Activated CD4-positive, alpha-beta memory T cell treated with anti-CD3 and anti-CD28 coated beads for 36 hours (primary cell): ENCODE measurements at regions not wholly inside any gene's neighbourhood (a gene's known extent, or its start where the extent isn't known, plus 50 kb on each side); places are given as distances from the start of the nearest gene placed in this dataset.

ENCODE experiments used
- CTCF ChIA-PET: fragments of 350-600 bp; sonication (Branson Sonifier 250); formaldehyde crosslinking; loops from one replicate; lab custom pipeline; 2021; ENCODE audit warnings: antibody characterized with exemption, inconsistent platforms; lab: Charles Lee
- POLR2A ChIA-PET: fragments of 350-600 bp; sonication (Branson Sonifier 250); formaldehyde crosslinking; loops from one replicate; lab custom pipeline; 2021; ENCODE audit warnings: antibody characterized with exemption; lab: Charles Lee
- DNase-seq: peaks from one replicate; pipeline ENCODE4 v3.0.0-alpha.2; 2020
- H3K27ac Mint-ChIP-seq: one replicate; pipeline ENCODE4 v1.8.0; 2021; ENCODE audit warnings: mixed read lengths
- H3K27me3 Mint-ChIP-seq: one replicate; pipeline ENCODE4 v1.8.0; 2021; ENCODE audit warnings: mixed read lengths
- H3K36me3 Mint-ChIP-seq: one replicate; pipeline ENCODE4 v1.8.0; 2021; ENCODE audit warnings: mixed read lengths
- H3K4me1 Mint-ChIP-seq: one replicate; pipeline ENCODE4 v1.8.0; 2021; ENCODE audit warnings: low read depth, mixed read lengths
- H3K4me3 Mint-ChIP-seq: one replicate; pipeline ENCODE4 v1.8.0; 2021; ENCODE audit warnings: mild to moderate bottlenecking, mixed read lengths
- H3K9me3 Mint-ChIP-seq: one replicate; pipeline ENCODE4 v1.8.0; 2021; ENCODE audit warnings: mixed read lengths
- intact Hi-C: fragments of 100-400 bp; cut with micrococcal nuclease; formaldehyde crosslinking; loops from one replicate; pipeline ENCODE4 v1.15.1; 2023

DNA sequence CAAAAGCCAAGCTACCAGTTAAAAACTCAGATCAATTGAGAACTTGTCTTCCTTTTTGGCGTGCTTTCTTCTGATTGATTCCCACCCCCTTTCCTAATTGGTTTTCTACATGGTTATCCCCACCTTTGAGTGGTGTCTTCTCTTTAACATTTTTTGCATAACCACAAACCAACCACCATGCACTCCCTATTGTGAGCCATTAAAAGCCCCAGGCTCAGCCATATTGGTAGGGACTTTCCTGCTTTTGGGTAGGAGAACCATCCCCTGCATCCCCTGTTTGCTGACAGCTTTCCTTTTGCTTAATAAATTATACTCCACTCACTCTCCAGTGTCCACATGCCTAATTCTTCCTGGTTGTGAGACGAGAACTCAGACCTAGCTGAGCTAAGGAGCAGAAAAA, 1651.4 kb upstream of the IGFBP7 start:
- peaks cover 4% of the 10 kb centered on the region for H3K9me3 Mint-ChIP-seq
- ChIA-PET POLR2A (no interaction called here), CTCF (no interaction called here)
- no peaks in the 10 kb centered on the region for H3K36me3 Mint-ChIP-seq
- no peak for DNase-seq
- intact Hi-C loops: no loop called here
- no peaks in the 10 kb centered on the region for H3K27me3 Mint-ChIP-seq
- no peak overlapping the region for H3K27ac Mint-ChIP-seq
- no peak overlapping the region for H3K4me3 Mint-ChIP-seq
- H3K4me1 Mint-ChIP-seq: no peaks in the 10 kb centered on the region

DNA sequence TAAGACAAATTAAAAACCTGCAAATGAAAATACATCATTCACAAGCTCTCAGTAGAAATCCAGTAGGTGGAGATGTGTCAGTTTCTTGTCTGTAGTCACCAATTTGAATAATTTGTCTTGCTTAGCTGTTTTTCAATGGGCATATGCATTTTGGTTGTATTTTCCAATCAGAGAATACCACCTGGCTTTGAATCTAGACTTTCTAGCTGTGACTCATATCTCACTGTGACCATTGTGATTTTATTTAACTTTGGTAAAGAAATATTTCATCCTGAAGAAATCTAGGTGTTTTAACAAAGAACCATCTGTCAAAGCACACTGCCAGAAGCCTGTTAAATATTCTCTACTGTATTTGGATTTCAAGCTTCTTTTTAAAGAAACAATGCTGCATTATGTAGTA, 1650.6 kb upstream of the IGFBP7 start:
- ChIA-PET POLR2A (no interaction called here), CTCF (no interaction called here)
- no peak for DNase-seq
- no peak overlapping the region for H3K4me3 Mint-ChIP-seq
- H3K27ac Mint-ChIP-seq: no peak overlapping the region
- peaks cover 4% of the 10 kb centered on the region for H3K9me3 Mint-ChIP-seq
- no peaks in the 10 kb centered on the region for H3K4me1 Mint-ChIP-seq
- H3K36me3 Mint-ChIP-seq: no peaks in the 10 kb centered on the region
- H3K27me3 Mint-ChIP-seq: no peaks in the 10 kb centered on the region
- intact Hi-C loops: no loop called here

DNA sequence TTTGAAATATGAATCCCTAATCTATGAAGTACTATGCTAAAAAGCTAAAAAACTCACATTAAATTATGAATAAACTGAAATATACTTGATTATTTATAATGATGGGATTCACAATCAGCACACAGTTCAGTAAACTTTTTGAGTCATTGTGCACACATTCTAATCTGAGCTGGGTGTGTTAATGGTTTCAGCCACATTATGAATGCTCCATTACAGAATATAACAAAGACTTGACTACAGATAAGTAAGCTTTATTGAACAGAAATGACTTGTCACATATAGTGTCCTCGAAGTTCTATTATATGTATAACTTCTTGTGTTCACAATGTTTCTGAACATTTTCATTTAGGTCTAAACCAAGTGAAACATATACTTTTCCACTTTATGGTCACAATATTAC, 1649.9 kb upstream of the IGFBP7 start:
- Mint-ChIP-seq H3K27ac (no peak overlapping the region), H3K27me3 (no peaks in the 10 kb centered on the region), H3K9me3 (peaks cover 4% of the 10 kb centered on the region), H3K4me1 (no peaks in the 10 kb centered on the region), H3K4me3 (no peak overlapping the region), H3K36me3 (no peaks in the 10 kb centered on the region)
- intact Hi-C loops: no loop called here
- ChIA-PET POLR2A (no interaction called here), CTCF (no interaction called here)
- DNase-seq: no peak

DNA sequence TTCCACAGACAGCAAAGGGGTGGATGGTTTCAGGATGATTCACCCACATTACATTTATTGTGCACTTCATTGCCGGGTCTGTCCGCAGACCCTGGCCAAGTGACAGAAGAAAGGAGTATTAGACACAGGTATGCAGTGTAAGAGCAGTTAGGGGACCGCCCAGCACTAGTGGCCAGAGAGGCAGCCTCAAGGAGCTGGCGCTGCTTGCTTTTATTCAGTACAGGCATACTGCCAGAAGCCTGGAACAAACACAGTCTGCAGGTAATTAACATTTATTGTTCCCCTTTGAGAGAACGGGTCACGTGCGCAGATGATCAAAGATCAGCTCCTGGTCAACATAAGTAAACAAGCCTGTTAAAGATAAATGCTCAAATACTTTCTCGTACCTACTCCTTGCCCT, 1639.0 kb upstream of the IGFBP7 start:
- intact Hi-C loops: no loop called here
- no peak overlapping the region for H3K27ac Mint-ChIP-seq
- no peaks in the 10 kb centered on the region for H3K4me1 Mint-ChIP-seq
- H3K36me3 Mint-ChIP-seq: no peaks in the 10 kb centered on the region
- CTCF ChIA-PET: no interaction called here
- DNase-seq: no peak
- H3K4me3 Mint-ChIP-seq: no peak overlapping the region
- peaks cover 15% of the 10 kb centered on the region for H3K9me3 Mint-ChIP-seq
- H3K27me3 Mint-ChIP-seq: no peaks in the 10 kb centered on the region
- POLR2A ChIA-PET: no interaction called here

DNA sequence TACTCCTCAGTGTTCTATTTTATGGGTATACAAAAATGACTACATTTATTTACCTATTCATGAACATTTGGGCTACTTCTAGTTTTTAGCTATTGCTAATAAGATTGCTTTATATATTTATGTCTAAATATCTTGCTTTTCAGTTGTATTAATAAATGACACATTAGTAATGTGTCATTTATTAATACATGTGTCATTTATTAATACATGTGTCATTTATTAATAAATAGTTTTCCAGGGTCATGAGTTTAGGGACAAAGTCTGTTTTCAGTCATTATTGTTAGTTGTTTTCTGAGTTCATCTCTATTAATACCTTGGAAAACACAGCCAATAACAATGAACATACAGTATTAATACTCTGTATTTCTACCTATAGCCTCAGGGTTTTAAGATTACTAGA, 1630.7 kb upstream of the IGFBP7 start:
- Mint-ChIP-seq H3K4me1 (no peaks in the 10 kb centered on the region), H3K27ac (no peak overlapping the region), H3K4me3 (no peak overlapping the region), H3K36me3 (no peaks in the 10 kb centered on the region), H3K27me3 (no peaks in the 10 kb centered on the region), H3K9me3 (peaks cover 14% of the 10 kb centered on the region)
- intact Hi-C loops: no loop called here
- CTCF ChIA-PET: no interaction called here
- POLR2A ChIA-PET: no interaction called here
- DNase-seq: no peak

DNA sequence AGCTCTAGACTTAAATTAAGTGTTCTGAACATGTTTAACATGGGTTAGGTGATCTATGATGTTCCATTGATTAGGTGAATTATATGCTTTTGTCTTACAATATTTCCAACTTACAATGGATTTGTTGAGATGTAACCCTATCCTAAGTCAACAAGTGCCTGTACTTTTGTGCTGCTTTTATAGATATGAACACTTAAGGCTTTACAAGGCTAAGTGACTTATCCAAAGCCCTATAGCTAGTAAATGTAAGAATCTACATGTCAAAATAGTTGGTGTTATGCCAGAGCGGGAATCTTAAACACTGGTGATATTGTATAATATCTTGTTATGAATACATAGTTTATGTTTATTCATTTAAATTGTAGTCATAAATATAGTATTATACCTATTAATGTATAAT, 1629.1 kb upstream of the IGFBP7 start:
- POLR2A ChIA-PET: no interaction called here
- no peaks in the 10 kb centered on the region for H3K36me3 Mint-ChIP-seq
- no peaks in the 10 kb centered on the region for H3K4me1 Mint-ChIP-seq
- intact Hi-C loops: no loop called here
- no peak overlapping the region for H3K4me3 Mint-ChIP-seq
- H3K27me3 Mint-ChIP-seq: no peaks in the 10 kb centered on the region
- no peak for DNase-seq
- H3K27ac Mint-ChIP-seq: no peak overlapping the region
- CTCF ChIA-PET: no interaction called here
- H3K9me3 Mint-ChIP-seq: peaks cover 14% of the 10 kb centered on the region

DNA sequence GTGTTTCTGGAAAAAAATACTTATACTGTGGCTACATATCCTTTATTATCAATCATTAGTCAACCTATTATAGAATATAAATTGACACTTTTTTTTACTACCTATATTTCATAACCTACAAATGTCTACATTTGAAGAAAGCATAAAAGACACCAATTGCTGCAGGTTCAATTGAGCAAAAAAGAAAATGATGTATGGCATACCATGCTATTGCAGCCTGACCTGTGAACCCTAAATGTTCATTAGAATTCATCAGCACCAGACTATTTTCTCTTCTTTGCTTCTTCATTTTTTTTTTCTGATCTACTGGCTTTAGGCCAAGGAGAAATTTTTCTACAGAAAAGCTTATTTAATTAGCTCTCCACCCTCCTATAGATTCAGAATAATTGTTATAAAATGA, 1628.2 kb upstream of the IGFBP7 start:
- Mint-ChIP-seq H3K4me3 (no peak overlapping the region), H3K27ac (no peak overlapping the region), H3K36me3 (no peaks in the 10 kb centered on the region), H3K9me3 (peaks cover 14% of the 10 kb centered on the region), H3K27me3 (no peaks in the 10 kb centered on the region), H3K4me1 (no peaks in the 10 kb centered on the region)
- intact Hi-C loops: no loop called here
- POLR2A ChIA-PET: no interaction called here
- CTCF ChIA-PET: no interaction called here
- DNase-seq: no peak

DNA sequence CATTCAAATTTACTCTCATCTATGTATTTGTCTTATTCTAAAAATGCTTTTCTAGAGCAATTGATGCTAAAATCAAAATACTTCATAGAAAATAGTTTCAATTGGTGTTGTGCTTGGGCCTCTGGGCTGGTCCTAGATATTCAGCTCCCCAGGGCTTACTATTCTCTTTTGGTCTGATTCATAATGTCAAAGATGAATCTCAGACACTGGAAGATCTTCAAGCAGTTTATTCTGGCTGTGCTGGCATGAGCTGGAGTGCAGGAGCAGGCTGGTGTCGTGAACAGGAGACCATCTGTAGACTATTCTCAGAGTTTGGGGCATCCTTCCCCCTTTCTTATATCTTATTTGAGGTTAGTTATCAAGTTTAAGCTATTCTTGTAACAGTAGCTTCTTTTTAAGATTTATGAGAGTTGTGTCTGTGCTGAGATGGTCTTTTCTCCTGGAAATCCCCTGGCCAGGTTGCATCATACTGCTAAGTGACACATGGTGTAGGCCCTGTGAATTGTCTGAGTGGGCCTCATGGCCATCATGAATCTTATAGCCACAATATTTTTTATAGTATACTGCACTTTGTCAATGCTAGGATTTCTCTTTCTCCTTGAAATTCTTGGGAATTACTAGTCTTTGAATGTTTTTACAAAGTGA, 1624.0 kb upstream of the IGFBP7 start:
- no peak for DNase-seq
- no peaks in the 10 kb centered on the region for H3K27me3 Mint-ChIP-seq
- H3K4me3 Mint-ChIP-seq: no peak overlapping the region
- H3K9me3 Mint-ChIP-seq: peaks cover 9% of the 10 kb centered on the region
- intact Hi-C loops: no loop called here
- H3K36me3 Mint-ChIP-seq: no peaks in the 10 kb centered on the region
- H3K27ac Mint-ChIP-seq: no peak overlapping the region
- CTCF ChIA-PET: no interaction called here
- H3K4me1 Mint-ChIP-seq: no peaks in the 10 kb centered on the region
- POLR2A ChIA-PET: no interaction called here

DNA sequence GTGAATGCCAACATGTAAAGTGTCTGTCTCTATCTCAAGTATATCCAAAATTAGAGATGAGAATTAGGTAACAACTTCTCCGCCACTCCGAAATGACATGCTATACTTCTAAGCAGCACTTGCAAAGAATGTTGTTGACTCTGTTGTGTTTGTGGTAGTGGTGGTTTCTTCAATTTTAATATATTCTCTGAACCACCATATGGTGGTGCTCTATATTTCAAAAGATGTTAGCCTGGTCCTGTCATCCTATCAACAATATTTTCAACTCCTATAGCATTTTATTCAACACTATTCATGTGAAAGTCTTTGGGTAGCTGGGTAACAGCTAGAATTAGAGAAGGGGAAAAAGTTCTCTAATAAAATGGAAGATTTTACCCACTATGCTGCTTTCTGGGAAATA, 1622.8 kb upstream of the IGFBP7 start:
- DNase-seq: no peak
- Mint-ChIP-seq H3K9me3 (peaks cover 7% of the 10 kb centered on the region), H3K27me3 (no peaks in the 10 kb centered on the region), H3K4me1 (no peaks in the 10 kb centered on the region), H3K36me3 (no peaks in the 10 kb centered on the region), H3K27ac (no peak overlapping the region), H3K4me3 (no peak overlapping the region)
- intact Hi-C loops: no loop called here
- ChIA-PET CTCF (no interaction called here), POLR2A (no interaction called here)

DNA sequence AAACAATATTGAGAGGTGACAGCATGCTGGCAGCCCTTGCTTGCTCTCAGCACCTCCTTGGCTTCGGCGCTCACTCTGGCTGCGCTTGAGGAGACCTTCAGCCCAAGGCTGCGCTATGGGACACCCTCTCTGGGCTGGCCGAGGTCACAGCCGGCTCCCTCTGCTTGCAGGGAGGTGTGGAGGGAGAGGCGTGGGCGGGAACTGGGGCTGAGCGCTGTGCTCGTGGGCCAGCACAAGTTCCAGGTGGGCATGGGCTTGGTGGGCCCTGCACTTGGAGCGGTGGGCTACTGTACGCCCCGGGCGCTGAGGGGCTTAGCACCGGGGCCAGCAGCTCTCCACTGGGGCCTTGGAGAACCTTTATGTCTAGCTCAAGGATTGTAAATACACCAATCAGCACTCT, 1613.8 kb upstream of the IGFBP7 start:
- Mint-ChIP-seq H3K4me1 (no peaks in the 10 kb centered on the region), H3K27me3 (no peaks in the 10 kb centered on the region), H3K9me3 (peaks cover 5% of the 10 kb centered on the region), H3K27ac (no peak overlapping the region), H3K36me3 (no peaks in the 10 kb centered on the region), H3K4me3 (no peak overlapping the region)
- ChIA-PET CTCF (no interaction called here), POLR2A (no interaction called here)
- DNase-seq: no peak
- intact Hi-C loops: no loop called here

DNA sequence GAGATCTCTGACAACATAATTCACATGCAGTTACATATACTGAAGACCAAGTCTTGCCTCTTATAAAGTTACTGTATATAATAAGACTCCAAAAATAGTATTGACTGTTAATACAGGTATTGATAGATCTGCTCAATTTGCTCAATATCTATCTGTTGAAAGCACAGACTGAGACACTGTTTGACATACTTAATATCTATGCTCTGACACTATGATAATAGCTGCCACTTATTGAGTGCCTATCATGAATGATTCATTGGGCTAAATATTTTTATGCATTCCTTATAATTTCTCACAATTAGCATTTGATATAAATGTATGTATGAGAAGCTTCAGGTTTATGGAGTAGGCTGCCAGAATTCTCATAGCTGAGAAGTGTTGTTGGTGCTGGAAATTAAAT, 1600.9 kb upstream of the IGFBP7 start:
- no peak for DNase-seq
- H3K36me3 Mint-ChIP-seq: no peaks in the 10 kb centered on the region
- H3K4me3 Mint-ChIP-seq: no peak overlapping the region
- no peaks in the 10 kb centered on the region for H3K27me3 Mint-ChIP-seq
- ChIA-PET POLR2A (no interaction called here), CTCF (no interaction called here)
- intact Hi-C loops: no loop called here
- H3K4me1 Mint-ChIP-seq: no peaks in the 10 kb centered on the region
- peaks cover 18% of the 10 kb centered on the region for H3K9me3 Mint-ChIP-seq
- H3K27ac Mint-ChIP-seq: no peak overlapping the region

DNA sequence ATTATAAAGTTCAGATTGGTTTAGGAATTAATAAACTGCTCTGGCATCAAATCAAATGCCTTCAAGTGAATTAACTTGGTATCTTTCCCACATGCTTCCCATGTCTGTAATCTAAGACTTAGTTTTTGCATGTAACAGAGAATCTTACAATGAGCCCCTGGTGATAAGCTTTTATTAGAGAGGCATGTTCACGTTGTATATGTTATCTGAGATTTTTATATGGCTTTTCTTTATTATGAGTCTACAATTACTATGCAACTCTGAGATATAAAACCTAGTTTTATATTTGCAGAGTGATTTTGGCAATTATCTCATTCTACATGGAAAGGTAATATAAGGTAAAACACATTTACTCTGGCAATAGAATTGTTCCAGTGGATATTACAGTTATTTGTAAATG, 1578.4 kb upstream of the IGFBP7 start:
- DNase-seq: no peak
- intact Hi-C loops: no loop called here
- Mint-ChIP-seq H3K27ac (no peak overlapping the region), H3K36me3 (no peaks in the 10 kb centered on the region), H3K4me3 (no peak overlapping the region), H3K9me3 (peaks cover 8% of the 10 kb centered on the region), H3K27me3 (no peaks in the 10 kb centered on the region), H3K4me1 (no peaks in the 10 kb centered on the region)
- CTCF ChIA-PET: no interaction called here
- POLR2A ChIA-PET: no interaction called here

DNA sequence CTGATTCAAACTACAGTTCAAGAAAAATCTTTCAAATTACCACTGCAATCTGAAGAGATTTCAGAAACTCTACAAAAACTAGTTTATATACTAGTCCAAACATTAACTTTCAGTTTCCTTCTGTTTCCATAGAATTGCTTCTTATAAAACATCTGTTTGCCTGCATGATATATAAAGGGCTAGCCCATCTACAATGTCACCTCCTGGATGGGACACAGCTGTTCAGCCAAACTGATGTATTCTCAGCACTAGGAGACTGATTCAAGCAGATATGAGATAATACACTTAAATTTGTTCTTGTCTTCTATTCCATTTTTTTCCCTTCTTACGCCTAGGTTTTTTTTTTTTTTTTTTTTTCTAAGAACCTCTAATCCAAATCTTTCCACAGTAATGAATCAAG, 1569.7 kb upstream of the IGFBP7 start:
- Mint-ChIP-seq H3K36me3 (no peaks in the 10 kb centered on the region), H3K27me3 (no peaks in the 10 kb centered on the region), H3K27ac (no peak overlapping the region), H3K4me1 (no peaks in the 10 kb centered on the region), H3K4me3 (no peak overlapping the region), H3K9me3 (peaks cover 4% of the 10 kb centered on the region)
- no peak for DNase-seq
- intact Hi-C loops: no loop called here
- ChIA-PET CTCF (no interaction called here), POLR2A (no interaction called here)
